K562 (cell line): ENCODE measurements at regions not wholly inside any gene's neighbourhood (a gene's known extent, or its start where the extent isn't known, plus 50 kb on each side); places are given as distances from the start of the nearest gene placed in this dataset.

ENCODE experiments used
- ATAC-seq: fragments of 200-7000 bp; cut with Tn5 transposase; 3 replicates; pipeline ENCODE4 v1.9.1; 2020; ENCODE audit warnings: moderate library complexity
- BruUV-seq: library from RNA; stranded (reverse); fragments of 400-500 nt; replicated peaks from 2 replicates; lab custom pipeline; 2021; lab: Mats Ljungman, UMichigan
- CTCF ChIA-PET: fragments of 300-600 bp; formaldehyde crosslinking; extraction: SDS; loops from one replicate; lab custom pipeline; 2021; ENCODE audit warnings: low intra/inter-chr PET ratio; lab: Yijun Ruan, JAX
- POLR2A ChIA-PET: fragments of 300-600, 350-650 bp; sonication (Branson Sonifier 250); formaldehyde crosslinking; extraction: SDS; loops from one replicate; lab custom pipeline; 2021; ENCODE audit warnings: antibody characterized with exemption, inconsistent platforms; lab: Yijun Ruan, JAX
- DNase-seq, 4 experiments: peaks; one replicate each; pipeline versions ENCODE4 v3.0.0 to v3.0.0-alpha.2; 2011 to 2018; ENCODE audit warnings: low spot score in 3 of 4, mixed read lengths in 3 of 4; ENCODE audit errors: extremely low read depth in 1 of 4
- FAIRE-seq: peaks from 2 replicates; lab custom pipeline; 2011; peaks lifted over from hg19 to GRCh38; lab: Jason Lieb, UNC
- H2AFZ ChIP-seq: 2 replicates; pipeline ENCODE4 v1.6.0; 2011; ENCODE audit warnings: low read depth, low read length, control low read depth, inconsistent platforms
- H3K27ac ChIP-seq: fragments of 200-600 bp; 3 replicates; pipeline ENCODE4 v1.8.0; 2011; ENCODE audit warnings: low read depth, mild to moderate bottlenecking, control low read depth, inconsistent platforms, low read length, moderate library complexity, mixed read lengths; ENCODE audit errors: extremely low read depth
- H3K27me3 ChIP-seq, 2 experiments: fragments of 300-600 bp in 1 of 2; 2 replicates in 1 of 2; 3 replicates in 1 of 2; pipeline versions ENCODE4 v1.6.0 to v1.8.0; 2011; ENCODE audit warnings: inconsistent platforms in 2 of 2, low read length in 2 of 2, mild to moderate bottlenecking in 1 of 2, mixed read lengths in 1 of 2, moderate library complexity in 1 of 2; ENCODE audit not compliant: control insufficient read depth in 2 of 2, insufficient read depth in 2 of 2
- H3K36me3 ChIP-seq: fragments of 300-600 bp; 3 replicates; pipeline ENCODE4 v1.8.0; 2011; ENCODE audit warnings: mild to moderate bottlenecking, low read length, inconsistent platforms; ENCODE audit not compliant: control insufficient read depth, insufficient read depth
- H3K4me1 ChIP-seq, 2 experiments: fragments of 200-600 bp in 1 of 2; replicated peaks in 1 of 2; 2 replicates in 1 of 2; 3 replicates in 1 of 2; pipeline versions ENCODE4 v1.5.1 to v1.8.0; 2011; ENCODE audit warnings: inconsistent platforms in 2 of 2, low read length in 2 of 2, mild to moderate bottlenecking in 1 of 2, mixed read lengths in 1 of 2, moderate library complexity in 1 of 2; ENCODE audit not compliant: control insufficient read depth in 2 of 2, insufficient read depth in 2 of 2
- H3K4me2 ChIP-seq: 2 replicates; pipeline ENCODE4 v1.6.1; 2011; ENCODE audit warnings: low read length, control low read depth, inconsistent platforms, mixed read lengths; ENCODE audit not compliant: insufficient read depth
- H3K4me3 ChIP-seq: fragments of 200-600 bp; sonication (generic), shearing (Covaris generic); 2 replicates; pipeline ENCODE4 v1.5.1; 2016; ENCODE audit warnings: control low read depth, inconsistent platforms
- H3K79me2 ChIP-seq: fragments of 200-600 bp; 3 replicates; pipeline ENCODE4 v1.8.0; 2011; ENCODE audit warnings: low read length, inconsistent platforms; ENCODE audit not compliant: control insufficient read depth, insufficient read depth
- H3K9ac ChIP-seq, 2 experiments: 2 replicates each; pipeline versions ENCODE4 v1.6.0 to v1.6.1; 2011; ENCODE audit warnings: low read depth in 2 of 2, low read length in 2 of 2, control low read depth in 1 of 2, inconsistent platforms in 1 of 2, mild to moderate bottlenecking in 1 of 2, mixed read lengths in 1 of 2; ENCODE audit not compliant: insufficient read depth in 1 of 2
- H3K9me1 ChIP-seq: one replicate; pipeline ENCODE4 v1.6.0; 2011; ENCODE audit warnings: inconsistent platforms, mild to moderate bottlenecking, low read length, moderate library complexity; ENCODE audit not compliant: control insufficient read depth, insufficient read depth
- H3K9me3 ChIP-seq: replicated peaks from 2 replicates; pipeline ENCODE4 v1.5.1; 2011; ENCODE audit warnings: low read depth, low read length, inconsistent platforms; ENCODE audit not compliant: control insufficient read depth, insufficient read depth
- H4K20me1 ChIP-seq: replicated peaks from 2 replicates; pipeline ENCODE4 v1.6.1; 2011; ENCODE audit warnings: low read length, inconsistent platforms, mixed read lengths; ENCODE audit not compliant: control insufficient read depth, insufficient read depth
- ADNP ChIP-seq: fragments of 200-800 bp; sonication (Bioruptor generic); IDR thresholded peaks from 2 replicates; pipeline ENCODE4 v1.6.1; 2016; ENCODE audit warnings: missing genetic modification characterization, missing compliant biosample characterization
- ARID3B ChIP-seq: fragments of 250-450 bp; sonication (Bioruptor Pico); IDR thresholded peaks from 2 replicates; pipeline ENCODE4 v1.4.0; 2020; ENCODE audit warnings: borderline replicate concordance
- CBFB ChIP-seq: sonication (generic); formaldehyde crosslinking; IDR thresholded peaks from 2 replicates; pipeline ENCODE4 v1.4.0; 2020; ENCODE audit warnings: mild to moderate bottlenecking, missing genetic modification reagents
- FOXP1 ChIP-seq: sonication (generic); formaldehyde crosslinking; IDR thresholded peaks from 2 replicates; pipeline ENCODE4 v1.8.0; 2022; ENCODE audit warnings: mild to moderate bottlenecking, missing genetic modification reagents
- GATAD2A ChIP-seq: fragments of 450-650 bp; IDR thresholded peaks from 2 replicates; pipeline ENCODE4 v1.6.1; 2017
- GTF2F1 ChIP-seq: IDR thresholded peaks from 2 replicates; pipeline ENCODE4 v1.6.1; 2011; ENCODE audit warnings: low read depth, low read length, improper control_type of control experiment
- HBP1 ChIP-seq: fragments of 450-650 bp; formaldehyde crosslinking; IDR thresholded peaks from 2 replicates; pipeline ENCODE4 v1.4.0; 2022; ENCODE audit warnings: missing genetic modification characterization
- KLF10 ChIP-seq: fragments of 250-450 bp; sonication (Bioruptor Pico); IDR thresholded peaks from 2 replicates; pipeline ENCODE4 v1.6.1; 2021; ENCODE audit warnings: matching md5 sums
- MTA1 ChIP-seq: fragments of 450-650 bp; IDR thresholded peaks from 2 replicates; pipeline ENCODE4 v1.6.1; 2017; ENCODE audit warnings: borderline replicate concordance
- SMC3 ChIP-seq: conservative IDR thresholded peaks from 2 replicates; pipeline ENCODE4 v1.6.1; 2011; ENCODE audit warnings: low read depth, low read length, improper control_type of control experiment; ENCODE audit not compliant: insufficient read depth
- TRIM25 ChIP-seq: fragments of 450-650 bp; IDR thresholded peaks from 2 replicates; pipeline ENCODE4 v1.7.0; 2016; ENCODE audit warnings: borderline replicate concordance
- ZBTB7A ChIP-seq: IDR thresholded peaks from 2 replicates; pipeline ENCODE4 v1.6.1; 2011; ENCODE audit warnings: low read depth, mild to moderate bottlenecking, low read length, moderate library complexity, borderline replicate concordance; ENCODE audit not compliant: control insufficient read depth
- ZNF431 ChIP-seq: sonication (generic); formaldehyde crosslinking; IDR thresholded peaks from 2 replicates; pipeline ENCODE4 v1.8.0; 2022; ENCODE audit warnings: mild to moderate bottlenecking, missing genetic modification reagents
- WGBS: fragments of 100-300 bp; shearing (Covaris generic); methylation state at CpG from one replicate; pipeline ENCODE4 v1.1.6; 2016; ENCODE audit warnings: low coverage, mixed read lengths; ENCODE audit not compliant: insufficient coverage; ENCODE audit errors: missing lambda C conversion rate; 5-methylcytosine and 5-hydroxymethylcytosine counted together
- in situ Hi-C: fragments of 300-500 bp; cut with MboI; formaldehyde crosslinking; loops from 4 replicates; pipeline ENCODE4 v1.15.0; 2018; ENCODE audit warnings: inconsistent platforms, mixed read lengths
- intact Hi-C: fragments of 100-400 bp; cut with micrococcal nuclease; formaldehyde crosslinking; loops from 2 replicates; pipeline ENCODE4 v1.14.2; 2022

GRCh38 chr2:3970791-3971651, 267.6 kb downstream of the DCDC2C start:
- Histone ChIP-seq H3K4me3 (no peak overlapping the region), H3K79me2 (no peaks in the 10 kb centered on the region), H3K9me3 (peaks cover 3% of the 10 kb centered on the region; the same call in 1 of the 2 replicates), H3K9ac (no peak overlapping the region), H3K27ac (no peak overlapping the region), H3K36me3 (no peaks in the 10 kb centered on the region), H3K9me1 (no peaks in the 10 kb centered on the region), H3K4me2 (no peak overlapping the region), H3K4me1 (no peaks in the 10 kb centered on the region)
- intact Hi-C loops, result no loop called here
- DNase-seq, result no peak
- FAIRE-seq, result peak; percentile 74
- POLR2A ChIA-PET, result no interaction called here
- TF ChIP-seq FOXP1 (CRISPR knock-in tag) (no peak), TRIM25 (no peak), ARID3B (no peak), GTF2F1 (no peak), ADNP (tag) (no peak), ZBTB7A (no peak), GATAD2A (no peak), MTA1 (no peak), HBP1 (CRISPR knock-in tag) (no peak), ZNF431 (CRISPR knock-in tag) (no peak), CBFB (no peak), SMC3 (no peak), KLF10 (CRISPR knock-in tag) (no peak)
- TF ChIP-seq, all 486 proteins: peak for 0
- BruUV-seq, result no TSS peak
- CTCF ChIA-PET, result no interaction called here
- no peak for ATAC-seq
- Histone ChIP-seq H2AFZ (no peak overlapping the region), H4K20me1 (no peaks in the 10 kb centered on the region), H3K27me3 (no peaks in the 10 kb centered on the region)
- WGBS, result 2% methylated on average over 17 of the region's 17 CpGs
- in situ Hi-C loops, result no loop called here
